DMS114 treated with DMSO at 0.1 percent for 48 hours (cell line): ENCODE measurements at regions not wholly inside any gene's neighbourhood (a gene's known extent, or its start where the extent isn't known, plus 50 kb on each side); places are given as distances from the start of the nearest gene placed in this dataset.

Experiments used
- DNase-seq: peaks from one replicate; lab custom pipeline; 2025; ENCODE audit not compliant: unreplicated experiment; lab: John Stamatoyannopoulos, UW

DNA sequence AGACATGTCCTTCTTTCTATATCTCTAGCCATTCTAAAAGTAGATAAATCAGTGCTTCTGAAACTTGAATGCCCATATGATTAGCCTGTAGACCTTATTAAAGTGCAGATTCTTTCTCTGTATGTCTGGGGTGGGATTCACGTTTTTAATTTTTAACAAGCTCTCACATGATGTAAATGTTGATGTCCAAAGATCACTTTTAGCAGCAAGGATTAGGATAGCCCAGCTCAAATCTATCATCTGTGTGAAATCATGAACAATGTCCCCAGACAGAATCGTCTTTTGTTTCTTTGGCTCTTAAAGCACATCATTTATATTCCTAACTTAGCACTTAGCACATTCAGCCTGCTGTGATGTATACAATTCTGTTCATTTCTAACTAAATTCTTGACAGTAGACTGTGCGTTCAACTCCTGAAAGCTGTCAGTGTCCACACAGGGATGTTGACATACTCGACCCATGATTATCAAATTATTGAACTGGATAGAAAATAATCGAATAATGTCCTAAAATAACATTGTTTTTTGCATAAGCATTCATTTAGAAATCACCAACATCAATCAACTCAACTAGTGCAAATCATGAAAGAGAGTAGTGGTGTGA lies 102.1 kb upstream of the MLIP start:
- DNase-seq = no peak

DNA sequence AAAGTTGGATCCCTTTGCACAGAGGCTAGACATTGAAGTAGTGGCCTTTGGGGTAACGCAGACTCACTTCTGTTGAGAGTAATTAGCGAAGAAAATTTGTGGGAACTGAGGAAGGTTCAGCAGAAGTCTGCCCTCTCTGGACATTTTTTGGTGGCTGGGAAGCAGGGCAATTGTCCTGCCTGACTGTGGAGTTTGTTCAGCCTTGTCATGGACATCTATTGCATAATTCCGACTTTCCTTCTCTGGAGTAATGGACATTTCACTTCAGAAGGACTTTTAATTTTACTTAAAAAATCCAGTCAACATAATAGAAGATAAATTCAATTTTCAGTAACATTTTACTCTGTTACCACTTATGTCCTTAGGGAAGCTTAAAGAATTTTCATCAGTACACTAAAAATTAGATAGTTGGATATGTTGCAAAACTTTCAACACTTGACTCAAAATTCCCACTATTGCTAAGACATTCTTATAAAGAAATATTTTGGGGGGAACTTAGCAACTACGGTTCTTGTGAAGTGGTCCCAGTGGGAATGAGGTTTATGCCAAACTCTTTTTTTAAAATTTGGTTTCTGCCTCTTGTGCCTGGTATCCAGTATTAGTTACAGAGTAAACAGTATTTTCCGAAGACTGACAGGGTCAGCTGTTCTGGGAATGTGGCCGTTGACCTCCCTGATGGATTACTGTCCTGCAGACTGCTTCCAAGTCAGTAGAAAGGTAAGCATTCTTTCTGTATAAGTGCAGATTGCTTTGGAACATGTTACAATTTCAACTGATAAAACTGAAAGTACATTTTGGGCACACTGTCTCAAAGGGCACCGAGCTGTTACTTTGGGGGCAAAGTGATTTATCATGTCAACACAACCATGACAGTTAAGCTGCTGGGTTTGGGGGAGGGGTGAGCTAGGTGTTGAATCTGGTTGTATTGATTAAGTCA lies 100.6 kb upstream of the MLIP start:
- DNase-seq = no peak

DNA sequence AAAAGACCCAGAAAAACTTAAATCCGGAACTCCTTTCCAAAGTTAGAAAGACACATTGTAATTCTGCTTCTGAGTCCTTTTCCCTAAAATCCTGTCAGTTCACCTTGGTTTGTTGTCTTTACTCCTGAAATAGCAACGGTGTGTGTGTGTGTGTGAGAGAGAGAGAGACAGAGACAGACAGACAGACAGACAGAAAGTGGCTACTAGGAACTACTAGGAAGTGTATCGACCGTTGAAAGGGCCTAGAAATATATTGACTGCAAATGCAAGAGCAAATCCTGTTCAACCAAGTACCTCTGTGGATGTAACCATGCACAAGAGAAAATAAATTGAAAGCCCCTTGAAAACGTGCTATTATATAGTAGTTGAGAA lies 100.0 kb upstream of the MLIP start:
- DNase-seq = no peak

DNA sequence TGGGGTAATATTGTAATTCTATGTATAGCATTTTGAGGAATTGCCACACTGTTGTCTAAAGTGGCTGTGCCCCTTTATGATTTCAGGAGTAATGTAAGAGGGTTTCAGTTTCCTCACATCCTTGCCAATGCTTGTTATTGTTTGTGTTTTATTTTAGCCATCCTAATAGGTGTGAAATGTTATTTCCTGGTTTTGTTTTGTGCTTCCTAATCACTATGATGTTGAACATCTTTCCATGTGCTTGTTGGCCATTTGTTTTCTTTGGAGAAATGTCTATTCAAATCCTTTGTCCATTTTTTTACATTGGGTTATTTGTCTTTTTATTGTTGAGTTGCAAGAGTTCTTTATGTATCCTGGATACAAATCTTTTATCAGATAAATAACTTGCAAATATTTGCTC lies 97.3 kb upstream of the MLIP start:
- DNase-seq = no peak

DNA sequence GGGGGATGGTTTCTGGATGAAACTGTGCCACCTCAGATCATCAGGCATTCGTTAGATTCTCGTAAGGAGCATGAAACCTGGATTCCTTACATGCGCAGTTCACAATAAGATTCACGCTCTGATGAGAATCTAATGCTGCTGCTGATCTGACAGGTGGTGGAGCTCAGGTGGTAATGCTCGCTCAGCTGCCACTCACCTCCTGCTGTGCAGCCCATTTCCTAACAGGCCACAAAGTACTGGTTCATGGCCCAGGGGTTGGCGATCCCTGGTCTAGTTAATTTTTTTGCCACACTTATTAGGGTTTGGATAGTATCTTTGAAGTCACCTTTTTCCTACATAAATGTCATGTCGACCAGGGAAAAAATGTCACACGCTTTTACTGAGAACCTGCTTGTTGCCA lies 96.8 kb upstream of the MLIP start:
- no peak for DNase-seq

DNA sequence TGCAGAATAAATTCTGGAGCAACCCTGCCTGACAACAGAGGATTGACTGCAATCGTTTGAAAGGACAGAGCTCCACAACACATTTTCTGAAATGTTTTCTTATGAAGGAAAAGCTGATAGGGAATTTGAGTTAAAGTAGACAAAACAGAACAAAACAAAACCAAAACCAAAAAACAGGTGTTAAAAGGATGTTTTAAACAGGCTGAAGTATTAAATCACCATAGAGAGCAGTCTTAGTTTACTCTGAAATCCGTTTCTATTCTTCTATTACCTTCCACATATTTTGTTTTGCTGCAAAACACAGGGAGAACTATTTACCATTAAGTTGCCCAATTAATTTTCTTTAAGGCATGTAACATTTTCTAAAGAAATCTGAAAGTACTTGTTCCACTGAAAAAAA lies 93.4 kb upstream of the MLIP start:
- no peak for DNase-seq

DNA sequence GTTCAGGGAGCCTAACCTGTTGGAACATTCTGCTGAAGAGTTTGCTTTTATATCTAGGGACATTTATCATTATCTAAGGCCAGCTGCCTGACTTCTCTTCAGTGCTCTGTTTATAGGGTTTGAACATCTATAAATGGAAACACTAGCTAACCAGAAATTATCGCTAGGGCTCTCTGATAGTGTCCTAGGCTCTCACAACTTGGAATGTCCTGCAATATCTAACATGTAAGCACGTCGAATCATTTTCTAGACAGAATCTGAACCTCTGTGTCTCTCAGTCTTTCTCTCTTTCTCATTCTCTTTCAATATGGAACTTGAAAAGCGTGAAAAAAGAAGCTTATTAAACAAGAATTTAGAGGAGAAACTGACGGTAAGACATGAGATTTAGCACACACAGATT lies 92.5 kb upstream of the MLIP start:
- DNase-seq = no peak

DNA sequence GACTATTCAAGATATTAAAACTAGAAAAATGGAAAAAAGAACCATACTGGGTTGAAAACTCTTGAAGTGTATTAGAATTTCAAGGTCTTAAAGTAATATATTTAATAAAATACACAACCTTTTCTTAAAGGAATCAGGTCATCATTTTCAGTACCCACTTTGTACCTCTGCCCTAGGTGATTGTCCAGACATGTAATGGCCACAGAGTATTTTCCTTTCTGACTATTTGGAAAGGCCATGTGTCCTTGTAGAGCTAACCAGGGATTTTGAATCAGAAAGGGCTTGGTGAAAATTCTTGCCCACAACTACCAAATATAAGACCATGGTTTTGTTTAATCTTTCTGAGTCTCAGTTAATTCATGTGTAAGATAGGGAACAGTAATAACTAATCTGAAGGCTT lies 91.4 kb upstream of the MLIP start:
- DNase-seq = no peak

DNA sequence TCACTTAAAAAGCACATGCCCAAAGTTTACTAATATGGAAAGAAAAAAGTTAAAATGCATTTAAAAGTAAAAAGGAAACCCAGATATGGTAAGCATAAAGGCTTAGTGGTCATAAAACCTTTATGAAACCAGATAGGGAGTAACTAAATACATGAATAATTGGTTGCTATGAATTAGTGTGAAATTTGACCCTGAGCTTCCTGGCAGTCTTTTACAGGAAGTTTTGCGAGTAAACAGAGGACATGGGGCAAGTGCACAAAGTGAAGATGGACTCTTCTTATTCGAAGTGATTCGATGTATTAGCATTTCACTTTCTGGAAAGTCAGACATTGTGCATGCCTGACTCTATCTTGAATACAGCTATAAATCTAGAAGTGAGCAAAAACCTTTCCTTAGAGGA lies 90.9 kb upstream of the MLIP start:
- no peak for DNase-seq

DNA sequence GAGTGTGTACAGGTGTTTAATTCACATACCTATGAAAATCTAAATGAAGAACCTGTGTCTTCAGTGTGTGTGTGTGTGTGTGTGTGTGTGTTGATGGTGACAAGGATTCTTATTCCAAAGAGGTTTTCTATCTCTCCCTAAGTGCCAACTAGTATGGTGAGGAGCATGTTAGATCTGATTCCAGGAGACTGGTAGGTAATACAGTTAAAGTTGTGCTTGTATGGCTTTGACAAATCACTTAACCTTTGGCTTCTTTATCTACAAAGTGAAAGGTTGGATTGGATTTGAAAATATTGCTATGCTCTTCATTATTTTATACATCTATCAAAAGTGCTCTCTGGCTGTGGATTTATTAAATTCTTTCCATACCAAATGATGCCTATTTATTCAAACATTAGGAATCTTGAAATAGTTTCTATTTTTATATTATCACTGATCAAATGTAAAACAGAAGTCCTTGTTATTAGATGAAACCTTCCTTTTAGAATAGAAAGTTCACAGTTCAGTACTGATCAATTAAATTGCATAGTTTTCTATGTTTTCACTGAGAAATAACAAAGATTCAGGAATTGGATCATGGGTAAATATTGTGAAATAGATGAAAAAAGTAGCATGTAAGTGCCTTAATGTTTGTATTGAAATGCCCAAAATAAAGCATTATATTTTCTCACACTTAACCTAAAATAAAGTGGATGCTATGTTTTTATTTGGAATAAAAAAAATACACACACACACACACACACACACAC lies 84.4 kb upstream of the MLIP start:
- no peak for DNase-seq

DNA sequence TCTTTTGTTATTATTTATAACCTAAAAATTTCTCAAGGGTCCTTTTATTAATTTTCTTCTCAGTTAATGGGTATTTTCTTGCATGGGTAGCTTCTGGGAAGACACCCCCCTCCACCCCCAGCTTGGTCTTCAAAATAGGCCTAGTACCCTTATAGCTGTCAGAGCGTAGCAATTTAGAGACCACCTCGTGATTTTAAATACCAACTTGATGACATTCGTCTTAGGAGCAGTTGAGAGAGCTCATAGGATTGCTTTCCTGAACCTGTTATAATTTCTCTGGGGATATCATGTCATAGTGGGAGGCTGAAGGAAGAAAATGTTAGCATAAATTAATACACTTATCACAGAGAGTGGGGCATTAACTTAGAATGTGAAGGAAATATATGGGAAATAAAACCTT lies 83.1 kb upstream of the MLIP start:
- no peak for DNase-seq

DNA sequence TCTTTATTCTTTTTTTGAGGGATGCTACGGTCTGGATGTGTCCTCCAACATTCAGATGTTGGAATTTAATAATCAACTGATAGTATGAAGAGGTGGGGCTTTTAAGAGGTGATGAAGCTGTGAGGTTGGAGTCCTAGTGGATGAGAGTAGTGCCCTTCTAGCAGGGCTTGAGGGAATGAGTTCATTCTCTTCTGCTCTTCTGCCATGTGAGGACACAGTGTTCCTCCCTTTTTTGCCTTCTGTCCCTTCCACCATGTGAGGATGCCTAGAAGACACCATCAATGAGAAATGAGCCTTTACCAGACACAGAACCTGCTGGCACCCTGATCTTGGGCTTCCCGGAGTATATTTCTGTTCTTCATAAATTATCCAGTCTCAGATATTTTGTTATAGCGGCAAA lies 82.1 kb upstream of the MLIP start:
- no peak for DNase-seq

DNA sequence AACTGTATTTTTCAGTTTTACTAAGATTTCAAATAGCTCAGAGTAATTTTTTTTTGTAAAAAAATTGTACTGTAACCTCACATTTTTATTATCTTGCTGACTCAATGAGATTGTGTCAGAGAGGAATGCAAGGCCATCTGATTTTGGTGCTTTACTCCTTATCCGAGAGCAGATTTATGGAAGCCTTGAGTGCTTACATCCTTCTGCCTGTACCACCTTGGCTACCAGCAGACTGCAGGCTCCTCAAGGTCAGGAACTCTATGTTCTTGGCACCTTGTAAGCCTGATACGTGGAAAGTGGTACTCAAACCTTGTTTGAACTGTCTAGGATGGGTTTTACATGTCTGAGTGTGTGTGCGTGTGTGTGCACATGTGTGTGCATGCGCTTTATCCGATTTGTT lies 80.1 kb upstream of the MLIP start:
- DNase-seq = no peak

DNA sequence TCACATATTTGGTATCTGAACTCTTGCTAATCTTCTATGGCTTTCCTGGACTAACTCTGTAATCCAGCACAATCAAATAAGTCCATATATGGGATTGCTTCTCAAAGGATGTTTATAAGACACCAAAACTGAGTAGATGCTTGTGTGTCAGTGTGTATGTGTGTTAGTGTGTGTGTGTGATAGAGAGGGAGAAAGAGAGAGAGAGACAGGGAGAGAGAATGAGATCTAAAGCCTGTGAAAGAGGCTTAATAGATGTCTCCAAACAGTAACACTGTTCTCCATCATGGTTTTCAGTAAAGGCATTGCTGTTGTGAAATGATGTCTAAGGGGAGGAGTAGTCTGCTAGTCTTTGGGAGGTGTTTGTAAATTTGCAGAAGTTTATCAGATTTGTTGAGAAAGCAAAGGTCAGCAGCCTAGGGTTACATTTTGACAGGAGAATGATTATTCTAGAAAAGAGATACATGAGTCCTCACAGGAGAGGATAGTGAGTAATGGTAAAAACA lies 73.9 kb upstream of the MLIP start:
- no peak for DNase-seq

DNA sequence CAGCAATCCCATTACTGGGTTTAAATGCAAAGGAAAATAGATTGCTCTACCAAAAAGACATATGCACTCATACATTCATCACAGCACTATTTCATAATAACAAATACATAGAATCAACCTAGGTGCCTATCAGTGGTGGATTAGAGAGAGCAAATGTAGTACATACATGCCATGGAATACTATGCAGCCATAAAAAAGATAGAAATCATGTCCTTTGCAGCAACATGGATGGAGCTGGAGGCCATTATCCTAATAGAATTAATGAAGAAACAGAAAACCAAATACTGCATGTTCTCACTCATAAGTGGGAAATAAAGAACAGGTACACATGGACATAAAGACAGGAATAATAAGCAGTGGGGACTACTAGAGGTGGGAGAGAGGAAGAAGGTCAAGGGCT lies 70.7 kb upstream of the MLIP start:
- DNase-seq = no peak

DNA sequence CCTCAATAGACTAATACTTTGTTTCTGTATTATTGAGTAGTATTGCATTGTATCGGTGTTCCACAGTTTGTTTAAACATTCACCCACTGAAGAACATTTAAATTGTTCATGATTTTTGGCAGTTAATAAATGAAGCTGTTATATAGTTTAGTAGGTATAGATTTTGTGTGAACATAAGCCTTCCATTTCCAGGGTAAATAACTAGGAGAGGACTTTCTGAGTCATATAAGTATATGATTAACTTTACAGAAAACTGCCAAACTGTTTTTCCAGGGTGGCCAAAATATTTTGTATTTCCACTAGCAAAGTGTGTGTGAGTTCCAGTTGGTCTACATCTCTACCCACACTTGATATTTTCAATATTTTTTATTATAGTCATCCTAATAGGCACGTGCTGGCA lies 70.0 kb upstream of the MLIP start:
- DNase-seq = no peak

DNA sequence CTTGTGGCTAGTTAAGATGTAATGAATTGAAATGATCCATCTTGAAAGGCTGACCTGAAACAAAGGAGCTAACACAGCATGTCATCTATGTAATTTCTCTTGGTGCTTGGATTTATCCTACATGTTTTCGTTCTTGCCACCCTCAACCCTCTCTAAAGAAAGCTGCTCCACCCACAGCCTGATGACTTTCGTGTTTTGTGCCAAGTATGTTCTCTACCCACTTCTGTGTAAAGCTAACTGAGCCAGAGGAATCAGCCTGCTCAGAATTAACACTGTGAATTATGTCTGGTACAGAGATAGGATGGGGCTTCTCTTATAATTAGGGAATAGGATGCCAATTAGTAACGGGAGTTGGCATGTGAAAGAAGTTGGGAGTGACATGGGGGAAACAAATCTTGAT lies 67.9 kb upstream of the MLIP start:
- no peak for DNase-seq

DNA sequence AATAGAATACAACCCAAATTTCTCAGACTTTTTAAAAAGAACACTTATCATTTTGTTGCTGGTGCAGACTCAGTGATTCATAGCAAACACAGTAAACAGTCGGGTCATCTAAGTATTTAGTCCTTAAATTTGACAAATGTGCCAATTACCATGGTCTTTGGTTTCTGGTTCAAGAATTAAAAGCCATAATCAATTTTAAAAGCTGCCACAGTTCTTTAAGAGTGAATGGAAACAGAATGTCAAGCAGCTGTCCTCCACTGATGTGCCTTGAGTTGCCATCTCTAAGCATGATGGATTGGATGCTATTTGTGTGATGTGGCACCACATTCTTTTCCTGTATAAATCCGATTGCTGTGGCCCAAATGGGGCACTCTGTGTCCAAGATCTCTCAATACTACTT lies 67.2 kb upstream of the MLIP start:
- DNase-seq = no peak

DNA sequence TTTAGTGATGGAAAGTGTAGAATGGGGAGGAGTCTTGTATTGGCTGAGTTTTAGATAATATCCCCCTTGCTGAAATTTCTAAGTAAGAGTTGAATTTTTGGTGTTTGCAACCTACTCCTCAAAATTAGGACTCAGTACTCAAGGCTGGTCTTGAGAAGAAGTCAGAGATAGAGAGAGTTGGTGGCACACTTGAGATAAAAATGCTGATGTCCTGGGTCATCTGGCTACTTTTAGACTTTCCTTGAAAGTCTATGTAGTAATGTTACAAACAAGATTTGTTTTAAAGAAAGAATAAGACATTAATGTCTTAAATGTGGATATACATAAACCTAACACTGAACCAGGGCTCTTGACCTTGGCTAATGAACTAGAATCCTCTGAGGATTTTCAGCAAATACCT lies 62.5 kb upstream of the MLIP start:
- no peak for DNase-seq

DNA sequence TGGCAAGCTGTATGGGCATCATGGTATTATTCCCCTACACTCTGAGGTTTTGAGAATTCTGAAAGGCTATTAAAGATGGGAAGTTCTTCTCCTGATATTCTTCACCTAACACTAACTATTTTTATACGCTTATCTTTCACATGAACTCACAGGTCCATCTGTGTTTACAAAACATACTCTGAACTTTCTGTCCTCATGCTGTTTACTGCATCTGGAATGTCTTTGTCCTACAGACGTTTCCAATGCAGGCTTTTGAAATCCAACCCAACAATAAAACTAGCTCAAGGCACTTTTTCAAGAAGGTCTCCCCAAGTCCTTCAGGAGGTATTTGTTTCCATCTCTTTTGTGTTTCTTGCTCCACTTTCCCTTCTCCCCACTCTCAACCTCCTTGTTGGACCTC lies 60.5 kb upstream of the MLIP start:
- DNase-seq = no peak

DNA sequence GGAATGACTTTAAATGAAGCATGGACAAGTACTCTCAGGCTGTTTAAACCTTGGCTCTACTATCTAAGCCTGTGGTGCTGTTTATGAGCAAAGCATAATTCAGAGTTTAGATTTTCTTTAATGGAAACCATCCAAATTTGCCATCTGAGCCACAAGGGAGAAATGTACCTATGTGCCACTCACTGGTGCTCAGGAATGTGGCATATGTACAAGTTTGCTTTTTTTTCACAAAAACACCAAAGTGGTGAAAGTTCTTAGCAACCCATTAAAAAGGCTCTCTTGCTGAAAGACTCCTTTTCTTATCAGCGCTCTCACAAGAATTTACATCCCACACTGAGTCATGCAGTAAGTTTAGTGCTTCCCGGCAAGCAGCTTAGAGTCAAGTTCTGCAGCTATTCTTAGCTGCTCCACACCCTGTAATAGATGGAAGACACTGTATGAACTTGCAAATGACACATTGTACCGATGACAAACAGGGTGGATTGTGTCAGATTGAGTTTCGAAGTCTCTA lies 57.3 kb upstream of the MLIP start:
- no peak for DNase-seq

DNA sequence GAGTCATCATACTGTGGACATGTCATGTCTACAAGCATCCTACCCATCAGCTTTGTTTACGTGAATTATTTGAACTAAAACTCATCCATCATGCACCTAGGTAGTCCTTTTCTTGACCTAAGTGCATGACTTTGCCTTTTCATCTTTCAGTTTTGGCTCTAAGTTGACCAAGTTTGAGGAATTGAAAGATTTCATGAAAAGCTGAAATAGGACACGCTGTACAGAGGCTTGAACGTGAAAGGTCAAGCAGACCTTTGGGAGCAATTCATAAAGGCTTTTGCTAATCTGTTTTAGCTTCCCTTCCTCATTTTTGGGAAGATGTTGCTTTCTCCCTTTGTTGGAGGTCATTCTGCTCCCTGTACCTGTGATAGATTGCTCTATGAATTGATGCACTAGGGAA lies 55.1 kb upstream of the MLIP start:
- no peak for DNase-seq
